ENCODE measurements at regions not wholly inside any gene's neighbourhood (a gene's known extent, or its start where the extent isn't known, plus 50 kb on each side); places are given as distances from the start of the nearest gene placed in this dataset.

DNA sequence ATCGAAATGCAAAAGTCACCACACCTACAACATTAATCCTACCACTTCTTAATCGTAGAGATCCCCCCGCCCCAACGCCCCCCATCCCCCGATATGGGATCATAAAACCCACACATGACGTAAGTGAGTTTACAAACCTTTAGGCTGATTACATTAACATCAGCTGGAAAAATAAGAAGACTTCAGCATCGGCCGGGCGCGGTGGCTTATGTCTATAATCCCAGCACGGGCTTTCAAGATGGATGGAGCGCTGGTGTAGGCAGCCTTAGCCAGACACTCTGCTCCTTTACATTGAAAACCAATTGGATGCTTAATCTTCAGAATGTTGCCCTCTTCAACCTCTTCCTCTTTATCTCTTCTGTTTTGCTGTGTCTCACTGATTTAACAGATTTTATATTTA lies 1376.0 kb downstream of the MAT2B start:
- no peak overlapping the region for H3K4me2 ChIP-seq (ENCODE audit: control insufficient read depth, extremely low read depth, insufficient read depth, low read depth, low read length)
- no peaks in the 10 kb centered on the region for H3K4me1 ChIP-seq (ENCODE audit: control insufficient read depth, extremely low read depth, insufficient read depth, low read length)
- dilution Hi-C loops (cut with MboI; ENCODE audit: extremely low pct_ligation_motif_present, low sequenced_read_pairs) = no loop called here
- no peaks in the 10 kb centered on the region for H3K27me3 ChIP-seq (ENCODE audit: control insufficient read depth, extremely low read depth, insufficient read depth, low read length)
- no peak overlapping the region for H3K4me3 ChIP-seq (ENCODE audit: control insufficient read depth in 2 of 3, extremely low read depth in 1 of 3, insufficient read depth in 2 of 3, low read depth in 1 of 3, low read length in 3 of 3)
- H3K9me1 ChIP-seq (ENCODE audit: control insufficient read depth, extremely low read depth, insufficient read depth, low read length) = no peaks in the 10 kb centered on the region
- H3K79me2 ChIP-seq (ENCODE audit: control insufficient read depth, insufficient read depth, low read length) = no peaks in the 10 kb centered on the region
- no peak overlapping the region for H2AFZ ChIP-seq (ENCODE audit: control insufficient read depth, low read length)
- FAIRE-seq (no peak), DNase-seq (ENCODE audit: low read depth, low spot score) (no peak)
- H3K9ac ChIP-seq (ENCODE audit: control insufficient read depth, extremely low read depth, insufficient read depth, low read length) = no peak overlapping the region
- no peaks in the 10 kb centered on the region for H3K36me3 ChIP-seq (ENCODE audit: control insufficient read depth in 2 of 2, extremely low read depth in 1 of 2, insufficient read depth in 2 of 2, low read length in 2 of 2)
- H3K9me3 ChIP-seq (ENCODE audit: control insufficient read depth, low read depth, low read length) = no peaks in the 10 kb centered on the region
- TF ChIP-seq EZH2 (IDR thresholded peaks at IDR 0.05; ENCODE audit: low read length) (no peak), CTCF (optimal IDR thresholded peaks at IDR 0.05 in 1 of 3, IDR thresholded peaks at IDR 0.05 in 1 of 3, conservative IDR thresholded peaks at IDR 0.05 in 1 of 3; ENCODE audit: extremely low read depth in 1 of 3, insufficient read depth in 2 of 3, low read length in 3 of 3) (no peak)
- no peaks in the 10 kb centered on the region for H4K20me1 ChIP-seq (ENCODE audit: control insufficient read depth, extremely low read depth, insufficient read depth, low read length)
- H3K27ac ChIP-seq (ENCODE audit: control insufficient read depth, insufficient read depth, low read length) = no peak overlapping the region

DNA sequence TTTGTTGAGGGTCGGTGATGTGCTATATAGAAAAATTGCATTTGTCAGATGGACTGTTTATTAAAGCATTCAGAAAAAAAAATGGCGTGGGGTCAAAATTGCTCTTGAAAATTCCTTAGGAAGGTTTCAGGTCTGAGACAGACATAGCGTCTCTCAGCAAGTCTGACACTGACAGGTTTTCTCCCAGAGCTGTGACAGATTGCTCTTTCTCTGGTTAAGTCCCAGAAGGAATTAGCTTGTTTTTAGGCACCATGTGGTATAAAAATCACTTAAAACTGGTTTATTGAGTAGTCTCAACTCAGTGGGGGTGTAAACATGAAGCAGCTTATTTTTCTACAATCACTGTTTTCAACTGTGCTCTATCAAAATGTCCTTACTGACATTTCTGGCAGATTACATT lies 1379.8 kb downstream of the MAT2B start:
- Histone ChIP-seq H2AFZ (ENCODE audit: control insufficient read depth, low read length) (no peak overlapping the region), H3K9me1 (ENCODE audit: control insufficient read depth, extremely low read depth, insufficient read depth, low read length) (no peaks in the 10 kb centered on the region), H3K36me3 (ENCODE audit: control insufficient read depth in 2 of 2, extremely low read depth in 1 of 2, insufficient read depth in 2 of 2, low read length in 2 of 2) (no peaks in the 10 kb centered on the region), H3K4me1 (ENCODE audit: control insufficient read depth, extremely low read depth, insufficient read depth, low read length) (no peaks in the 10 kb centered on the region), H3K79me2 (ENCODE audit: control insufficient read depth, insufficient read depth, low read length) (no peaks in the 10 kb centered on the region), H3K27me3 (ENCODE audit: control insufficient read depth, extremely low read depth, insufficient read depth, low read length) (no peaks in the 10 kb centered on the region), H3K9ac (ENCODE audit: control insufficient read depth, extremely low read depth, insufficient read depth, low read length) (no peak overlapping the region), H3K4me2 (ENCODE audit: control insufficient read depth, extremely low read depth, insufficient read depth, low read depth, low read length) (no peak overlapping the region), H3K4me3 (ENCODE audit: control insufficient read depth in 2 of 3, extremely low read depth in 1 of 3, insufficient read depth in 2 of 3, low read depth in 1 of 3, low read length in 3 of 3) (no peak overlapping the region), H4K20me1 (ENCODE audit: control insufficient read depth, extremely low read depth, insufficient read depth, low read length) (no peaks in the 10 kb centered on the region), H3K9me3 (ENCODE audit: control insufficient read depth, low read depth, low read length) (no peaks in the 10 kb centered on the region), H3K27ac (ENCODE audit: control insufficient read depth, insufficient read depth, low read length) (no peak overlapping the region)
- FAIRE-seq = no peak
- TF ChIP-seq EZH2 (IDR thresholded peaks at IDR 0.05; ENCODE audit: low read length) (no peak), CTCF (optimal IDR thresholded peaks at IDR 0.05 in 1 of 3, IDR thresholded peaks at IDR 0.05 in 1 of 3, conservative IDR thresholded peaks at IDR 0.05 in 1 of 3; ENCODE audit: extremely low read depth in 1 of 3, insufficient read depth in 2 of 3, low read length in 3 of 3) (no peak)
- no peak for DNase-seq (ENCODE audit: low read depth, low spot score)
- dilution Hi-C loops (cut with MboI; ENCODE audit: extremely low pct_ligation_motif_present, low sequenced_read_pairs) = no loop called here

Data from keratinocyte (primary cell).